Large intestine (tissue), 3 donors: ENCODE measurements at regions not wholly inside any gene's neighbourhood (a gene's known extent, or its start where the extent isn't known, plus 50 kb on each side); places are given as distances from the start of the nearest gene placed in this dataset.

ENCODE experiments used
- DNase-seq, 2 donors: peaks; one replicate each; pipeline versions ENCODE4 v3.0.0 to v3.0.0-alpha.2; 2013
- H3K27ac ChIP-seq: one replicate; pipeline ENCODE4 v1.5.1; 2013; ENCODE audit warnings: low read length
- H3K27me3 ChIP-seq: 2 replicates; pipeline ENCODE4 v1.6.1; 2013; ENCODE audit warnings: low read length; ENCODE audit not compliant: control insufficient read depth, insufficient read depth
- H3K36me3 ChIP-seq: 2 replicates; pipeline ENCODE4 v1.6.1; 2013; ENCODE audit warnings: low read length; ENCODE audit not compliant: control insufficient read depth, insufficient read depth
- H3K4me1 ChIP-seq: one replicate; pipeline ENCODE4 v1.6.1; 2013; ENCODE audit warnings: low read length; ENCODE audit not compliant: control insufficient read depth, insufficient read depth
- H3K4me3 ChIP-seq: one replicate; pipeline ENCODE4 v1.5.1; 2013; ENCODE audit warnings: low read length
- H3K9me3 ChIP-seq: one replicate; pipeline ENCODE4 v1.6.1; 2013; ENCODE audit warnings: mild to moderate bottlenecking, low read depth, low read length, moderate library complexity; ENCODE audit not compliant: control insufficient read depth
- WGBS: methylation state at CpG from one replicate; pipeline ENCODE4 v1.1.5; 2013; ENCODE audit warnings: low lambda C conversion rate; ENCODE audit not compliant: insufficient coverage; 5-methylcytosine and 5-hydroxymethylcytosine counted together

DNA sequence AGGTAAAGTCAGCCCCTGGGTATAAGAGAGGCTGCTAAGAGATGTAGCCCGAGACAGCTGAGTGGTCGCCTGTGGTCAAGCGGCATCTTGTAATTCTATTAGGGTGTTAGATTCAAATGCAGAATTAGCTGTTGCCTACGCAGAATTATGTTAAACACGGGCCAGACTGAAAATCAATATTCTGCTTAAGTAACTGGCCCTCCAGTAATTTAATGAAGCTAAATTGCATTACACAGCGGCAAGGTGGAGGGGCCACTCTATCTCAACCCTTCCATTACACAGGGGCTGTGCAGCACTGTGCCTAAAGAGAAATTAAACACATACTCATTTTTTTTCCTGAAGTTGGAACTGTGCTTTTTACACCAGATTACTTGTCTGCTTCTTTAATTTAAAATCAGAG, 448.5 kb upstream of the MGMT start:
- Histone ChIP-seq H3K4me3 (no peak overlapping the region), H3K27me3 (peaks cover 5% of the 10 kb centered on the region), H3K4me1 (no peaks in the 10 kb centered on the region), H3K9me3 (no peaks in the 10 kb centered on the region), H3K27ac (no peak overlapping the region), H3K36me3 (no peaks in the 10 kb centered on the region)
- DNase-seq = no peak
- WGBS = 100% methylated on average over 3 of the region's 6 CpGs

DNA sequence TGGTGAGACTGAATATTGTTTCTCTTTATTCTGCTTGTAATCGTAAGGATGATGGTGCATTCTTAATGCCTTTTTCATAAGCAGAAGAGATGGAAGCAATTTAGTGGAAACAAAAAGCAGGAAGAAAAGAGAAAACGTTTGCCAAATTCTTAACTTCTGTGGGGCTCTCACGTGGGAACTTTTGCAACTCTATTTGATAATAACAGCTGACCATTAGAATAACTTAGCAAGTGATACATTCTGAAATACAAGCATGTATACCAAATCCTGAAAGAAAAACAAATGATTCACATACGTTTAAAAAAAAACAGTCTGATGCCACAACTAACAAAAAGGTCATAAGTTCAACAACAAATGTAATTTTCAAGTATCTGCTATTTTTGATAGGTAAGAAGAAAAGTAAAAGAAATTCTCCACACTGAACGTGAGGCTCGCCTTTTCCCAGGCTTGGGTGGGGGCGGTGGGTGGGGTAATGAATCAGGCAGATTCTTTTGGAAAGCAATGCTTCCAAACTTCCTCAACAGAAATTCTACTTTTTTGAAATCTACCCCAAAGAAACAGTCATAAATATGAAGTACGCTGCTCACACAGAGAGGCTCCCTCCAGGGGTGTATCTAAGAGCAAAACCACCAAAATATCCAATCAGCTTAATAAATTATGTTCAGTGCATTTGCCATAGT, 446.2 kb upstream of the MGMT start:
- Histone ChIP-seq H3K9me3 (no peaks in the 10 kb centered on the region), H3K27me3 (peaks cover 8% of the 10 kb centered on the region), H3K36me3 (no peaks in the 10 kb centered on the region), H3K4me1 (no peaks in the 10 kb centered on the region), H3K27ac (no peak overlapping the region), H3K4me3 (no peak overlapping the region)
- no peak for DNase-seq
- 70% methylated on average over 4 of the region's 8 CpGs for WGBS

DNA sequence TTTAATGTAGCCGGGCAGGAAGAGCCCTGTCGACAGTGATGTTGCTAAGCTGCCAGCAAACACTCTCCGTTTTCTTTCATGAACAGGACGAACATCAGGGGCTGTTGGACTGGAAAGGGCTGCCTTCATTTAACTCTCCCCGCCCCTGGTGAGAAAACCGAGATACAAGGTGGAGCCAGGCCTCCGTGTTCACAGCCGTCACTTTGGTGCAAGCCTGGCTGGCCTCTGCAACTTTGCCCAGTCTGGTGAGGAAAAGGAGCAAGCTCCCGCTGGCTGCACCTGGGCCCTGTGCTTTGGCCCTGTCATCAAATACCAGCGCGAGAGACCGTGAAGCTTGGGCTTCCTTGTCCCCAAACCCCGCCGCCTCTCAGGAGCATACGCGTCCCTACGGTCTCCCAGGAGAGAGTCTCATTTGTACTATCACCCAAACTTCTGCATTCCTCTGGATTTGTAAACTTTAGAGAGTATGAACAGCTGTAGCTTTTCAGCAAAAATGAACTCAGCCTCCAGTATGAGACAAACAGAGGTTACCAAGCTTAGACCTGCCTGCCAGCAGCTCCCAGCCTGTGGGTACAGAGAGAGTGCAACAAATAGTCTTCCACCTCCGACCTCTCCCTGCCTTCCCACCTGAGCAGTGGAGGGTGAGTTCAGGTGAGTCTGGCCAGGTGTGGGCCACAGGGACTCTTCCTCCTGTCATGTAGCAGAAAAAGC, 445.3 kb upstream of the MGMT start:
- Histone ChIP-seq H3K27ac (no peak overlapping the region), H3K4me1 (no peaks in the 10 kb centered on the region), H3K36me3 (no peaks in the 10 kb centered on the region), H3K9me3 (no peaks in the 10 kb centered on the region), H3K27me3 (peaks cover 8% of the 10 kb centered on the region), H3K4me3 (no peak overlapping the region)
- no peak for DNase-seq
- no CpG with 5 or more reads among the region's 18 CpGs for WGBS

DNA sequence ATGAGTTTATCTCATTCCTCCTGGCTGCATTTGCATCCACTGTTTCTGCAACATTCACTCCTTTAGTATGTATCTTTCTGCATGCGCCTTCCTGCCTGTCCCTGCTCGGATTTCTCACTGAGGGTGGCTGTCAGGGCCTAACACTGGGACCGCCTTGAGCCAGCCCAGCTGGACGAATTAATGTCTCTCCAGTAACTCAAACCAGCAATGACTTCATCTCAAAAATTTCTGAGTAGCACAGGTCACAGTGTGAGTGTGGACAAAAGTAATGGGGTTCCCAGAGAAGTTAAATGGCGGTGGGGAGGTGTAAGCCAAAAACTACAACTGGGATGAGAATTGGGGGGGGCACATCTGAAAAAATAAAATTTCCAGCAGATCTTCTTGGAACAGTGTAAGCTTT, 444.0 kb upstream of the MGMT start:
- WGBS = no CpG with 5 or more reads among the region's 5 CpGs
- no peaks in the 10 kb centered on the region for H3K9me3 ChIP-seq
- no peak overlapping the region for H3K4me3 ChIP-seq
- H3K36me3 ChIP-seq = no peaks in the 10 kb centered on the region
- peaks cover 5% of the 10 kb centered on the region for H3K27me3 ChIP-seq
- H3K4me1 ChIP-seq = no peaks in the 10 kb centered on the region
- DNase-seq = peak in 1 of 2 donors; percentile 12
- no peak overlapping the region for H3K27ac ChIP-seq

DNA sequence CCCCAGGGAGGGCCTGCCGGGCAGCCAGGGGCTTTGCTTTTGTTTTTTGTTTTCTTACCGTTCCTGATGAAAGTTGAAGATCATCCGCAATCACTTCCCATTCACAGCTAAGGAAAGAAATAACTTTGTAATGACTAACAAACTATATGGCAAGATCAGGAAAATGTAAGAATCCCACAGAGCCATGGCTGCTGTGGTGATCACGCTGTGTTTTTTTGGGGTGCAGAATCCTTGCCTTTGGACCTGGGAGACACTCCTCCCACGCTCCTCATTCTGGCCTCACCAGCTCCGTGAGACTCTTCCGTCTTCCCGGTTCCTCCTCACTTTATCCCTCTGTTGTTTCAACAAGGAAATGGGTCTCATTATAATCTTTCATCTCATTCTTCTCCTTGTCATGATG, 443.0 kb upstream of the MGMT start:
- H3K36me3 ChIP-seq = no peaks in the 10 kb centered on the region

DNA sequence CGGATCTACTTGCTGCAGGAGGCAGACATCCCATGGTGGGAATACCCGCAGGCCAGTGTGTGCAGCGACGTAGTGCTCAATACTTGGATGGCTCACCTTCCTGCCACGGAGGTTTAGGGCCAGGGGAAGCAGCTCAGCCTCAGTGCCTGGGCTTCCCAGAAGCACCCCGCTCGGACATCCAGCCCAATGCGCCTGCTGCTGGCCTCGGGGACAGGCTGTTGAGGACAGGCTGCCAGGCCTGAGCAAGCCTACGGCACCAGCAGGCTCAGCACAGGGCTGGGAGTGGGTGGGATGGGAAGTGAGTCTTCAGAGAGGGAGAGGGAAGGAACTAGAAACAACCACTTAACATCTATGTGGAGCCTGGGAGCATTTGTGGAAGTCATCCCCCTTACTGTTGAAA, 441.3 kb upstream of the MGMT start:
- H3K4me1 ChIP-seq = no peaks in the 10 kb centered on the region
- no peak for DNase-seq
- H3K36me3 ChIP-seq = no peaks in the 10 kb centered on the region
- H3K9me3 ChIP-seq = no peaks in the 10 kb centered on the region
- no peak overlapping the region for H3K4me3 ChIP-seq
- no peak overlapping the region for H3K27ac ChIP-seq
- peaks cover 27% of the 10 kb centered on the region for H3K27me3 ChIP-seq
- WGBS = no CpG with 5 or more reads among the region's 10 CpGs

More for the DNA sequence above, 443.0 kb upstream of the MGMT start:
- H3K9me3 ChIP-seq = no peaks in the 10 kb centered on the region
- 71% methylated on average over 1 of the region's 8 CpGs for WGBS
- H3K27ac ChIP-seq = no peak overlapping the region
- no peak overlapping the region for H3K4me3 ChIP-seq
- no peaks in the 10 kb centered on the region for H3K4me1 ChIP-seq
- no peak for DNase-seq
- peaks cover 13% of the 10 kb centered on the region for H3K27me3 ChIP-seq

DNA sequence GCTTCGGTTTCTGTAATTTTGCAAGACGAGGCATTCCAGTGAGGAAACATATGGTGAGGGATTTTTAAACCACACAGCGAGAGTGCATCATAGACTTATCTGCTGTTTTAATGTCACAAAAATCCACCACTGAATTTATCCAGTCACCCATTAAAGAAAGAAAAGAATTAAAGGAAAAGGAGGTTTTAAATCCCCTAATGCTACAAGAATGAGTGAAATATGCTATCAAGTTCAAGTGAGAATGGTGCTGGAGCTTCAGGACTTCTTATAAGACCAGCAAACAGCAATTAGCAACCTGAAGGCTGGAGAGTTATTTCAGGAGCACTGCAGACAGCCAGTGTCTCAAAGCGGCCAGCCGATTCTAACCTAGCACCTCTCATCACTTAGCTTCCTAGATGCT, 439.1 kb upstream of the MGMT start:
- WGBS = 94% methylated on average over 2 of the region's 5 CpGs
- no peaks in the 10 kb centered on the region for H3K4me1 ChIP-seq
- peaks cover 45% of the 10 kb centered on the region for H3K27me3 ChIP-seq
- H3K27ac ChIP-seq = no peak overlapping the region
- no peaks in the 10 kb centered on the region for H3K9me3 ChIP-seq
- no peak overlapping the region for H3K4me3 ChIP-seq
- no peak for DNase-seq
- no peaks in the 10 kb centered on the region for H3K36me3 ChIP-seq

DNA sequence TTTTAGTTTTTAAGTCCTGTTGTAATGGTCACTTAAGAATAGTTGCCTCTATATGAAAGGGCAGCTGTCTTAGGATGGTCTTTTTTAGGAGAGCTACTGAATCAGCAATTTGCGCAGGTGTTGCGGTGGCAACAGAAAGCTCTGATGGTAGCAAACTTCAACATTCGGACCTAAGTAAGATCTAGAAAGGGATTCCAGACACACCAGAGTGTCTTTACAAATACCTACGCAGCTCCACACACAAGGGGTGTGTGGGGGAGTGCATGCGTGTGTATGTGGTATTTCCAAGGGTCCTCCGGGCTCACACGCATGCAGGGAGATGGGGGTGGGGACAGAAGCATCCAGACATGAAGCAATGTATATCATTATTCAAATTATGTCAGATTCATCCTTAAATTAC, 438.6 kb upstream of the MGMT start:
- H3K27me3 ChIP-seq = peaks cover 50% of the 10 kb centered on the region
- H3K4me3 ChIP-seq = no peak overlapping the region
- no peak for DNase-seq
- H3K36me3 ChIP-seq = no peaks in the 10 kb centered on the region
- no peak overlapping the region for H3K27ac ChIP-seq
- H3K4me1 ChIP-seq = no peaks in the 10 kb centered on the region
- no peaks in the 10 kb centered on the region for H3K9me3 ChIP-seq
- no CpG with 5 or more reads among the region's 7 CpGs for WGBS

DNA sequence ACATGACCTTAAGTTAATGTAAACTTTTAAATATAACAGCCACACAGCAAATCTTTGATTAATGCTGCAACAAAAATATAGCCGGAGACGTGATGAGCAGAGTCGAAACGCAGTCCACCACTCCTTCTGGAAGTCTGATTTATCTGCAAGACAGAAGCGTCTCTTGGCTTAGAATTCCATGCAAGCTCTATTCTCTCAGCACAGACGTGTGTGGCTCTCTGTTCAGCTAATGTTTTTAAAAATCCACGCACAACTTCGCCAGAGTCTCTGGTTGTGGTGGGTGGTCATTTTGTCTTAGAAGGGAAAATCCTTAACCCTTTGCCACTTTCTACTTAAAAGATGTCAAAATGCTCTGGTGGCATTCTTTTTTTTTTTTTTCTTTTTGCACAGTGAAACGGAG, 438.0 kb upstream of the MGMT start:
- 13% methylated on average over 1 of the region's 9 CpGs for WGBS
- Histone ChIP-seq H3K36me3 (no peaks in the 10 kb centered on the region), H3K4me3 (no peak overlapping the region), H3K4me1 (no peaks in the 10 kb centered on the region), H3K9me3 (no peaks in the 10 kb centered on the region), H3K27me3 (peaks cover 56% of the 10 kb centered on the region), H3K27ac (no peak overlapping the region)
- DNase-seq = no peak

DNA sequence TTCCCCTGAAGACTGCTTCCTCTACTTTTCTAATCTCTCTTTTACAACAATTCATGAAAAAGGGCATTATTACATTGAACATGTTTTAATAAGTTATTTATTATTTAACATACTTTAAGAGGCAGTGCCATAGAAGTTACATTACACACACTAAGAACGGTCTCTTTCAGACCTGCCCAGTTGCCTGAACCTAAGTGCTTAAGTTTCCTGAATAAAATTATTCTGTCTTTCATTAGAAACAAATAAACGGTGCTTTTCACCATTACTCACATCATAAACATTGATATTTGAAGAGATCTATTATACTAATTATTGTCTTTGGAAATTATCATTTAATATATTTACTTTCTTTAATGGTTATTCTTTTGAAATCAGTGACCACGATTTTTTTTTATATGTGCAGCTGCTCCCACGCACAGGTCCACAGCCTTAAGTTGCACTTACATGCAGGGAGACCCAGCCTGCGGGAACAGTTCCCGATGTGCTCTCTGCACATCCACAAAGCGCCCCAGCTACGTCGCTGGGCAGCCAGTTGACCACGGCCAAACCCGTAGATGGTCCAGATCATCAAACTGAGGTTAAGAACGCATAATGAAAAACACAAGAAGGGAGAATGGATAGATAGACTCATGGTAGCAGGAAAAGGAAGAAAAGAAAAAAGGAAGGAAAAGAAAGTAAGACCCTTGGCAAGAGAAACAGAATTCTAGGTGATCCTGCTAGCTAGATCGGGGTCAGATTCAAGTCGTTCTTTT, 437.0 kb upstream of the MGMT start:
- H3K27ac ChIP-seq = no peak overlapping the region
- WGBS = 93% methylated on average over 6 of the region's 14 CpGs
- no peaks in the 10 kb centered on the region for H3K4me1 ChIP-seq
- peaks cover 63% of the 10 kb centered on the region for H3K27me3 ChIP-seq
- no peak overlapping the region for H3K4me3 ChIP-seq
- H3K36me3 ChIP-seq = no peaks in the 10 kb centered on the region
- H3K9me3 ChIP-seq = no peaks in the 10 kb centered on the region
- no peak for DNase-seq
